HG03103 (cell line): ENCODE measurements at regions not wholly inside any gene's neighbourhood (a gene's known extent, or its start where the extent isn't known, plus 50 kb on each side); places are given as distances from the start of the nearest gene placed in this dataset.

Source experiments
- ATAC-seq: cut with Tn5 transposase; IDR thresholded peaks from one replicate; pipeline ENCODE4 v1.9.1; 2021; ENCODE audit warnings: low read depth; ENCODE audit not compliant: unreplicated experiment

GRCh38 chr4:35643661-35644060 lies 600.7 kb downstream of the ARAP2 start:
- no peak for ATAC-seq

DNA sequence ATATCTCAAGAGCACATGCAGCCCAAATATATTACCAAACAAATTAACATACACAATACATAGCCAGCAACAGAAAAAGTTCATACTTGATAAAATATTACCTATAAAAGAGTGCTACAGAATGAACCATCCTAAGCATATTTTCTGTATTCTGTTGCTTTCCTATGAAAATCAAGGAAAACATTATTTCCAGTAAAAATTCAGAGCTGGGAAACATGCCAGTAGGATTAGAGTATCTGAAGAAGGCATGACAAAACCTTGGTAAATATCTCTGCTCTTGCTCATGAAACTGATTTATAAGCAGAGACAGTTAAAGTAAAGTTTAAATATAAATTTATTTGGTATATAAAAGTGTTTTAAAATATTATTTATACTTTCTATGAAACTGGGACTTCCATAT lies 599.7 kb downstream of the ARAP2 start:
- no peak for ATAC-seq

DNA sequence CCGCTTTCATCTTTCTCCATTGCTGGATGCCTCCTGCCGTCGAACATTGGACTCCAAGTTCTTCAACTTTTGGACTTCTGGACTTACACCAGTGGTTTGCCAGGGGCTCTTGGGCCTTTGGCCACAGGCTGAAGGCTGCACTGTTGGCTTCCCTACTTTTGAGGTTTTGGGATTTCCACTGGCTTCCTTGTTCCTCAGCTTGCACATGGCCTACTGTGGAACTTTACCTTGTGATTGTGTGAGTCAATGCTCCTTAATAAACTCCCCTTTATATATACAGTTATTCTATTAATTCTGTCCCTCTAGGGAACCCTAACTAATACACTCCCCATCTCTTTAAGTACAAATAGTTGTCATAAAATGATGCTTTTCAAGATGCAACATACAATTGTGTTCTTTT lies 595.3 kb downstream of the ARAP2 start:
- no peak for ATAC-seq

DNA sequence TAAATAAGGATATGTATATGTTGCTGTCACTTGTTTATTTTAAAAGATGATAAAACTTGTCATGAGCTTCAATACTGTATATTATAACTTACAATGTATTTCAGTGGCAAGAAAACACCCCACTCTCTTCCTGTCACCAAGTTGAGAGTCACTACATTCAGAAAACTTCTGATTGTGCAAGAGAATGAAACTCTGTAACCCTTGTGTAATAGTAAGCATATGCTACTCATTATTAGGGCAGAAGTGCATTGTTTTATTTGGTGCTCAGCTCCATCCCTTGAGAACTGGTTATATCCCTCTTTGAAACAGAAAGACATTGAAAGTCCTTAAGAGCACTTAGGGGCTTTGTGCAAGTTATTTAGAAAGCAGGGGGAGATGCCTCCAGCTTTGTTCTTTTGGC lies 594.5 kb downstream of the ARAP2 start:
- ATAC-seq: no peak

DNA sequence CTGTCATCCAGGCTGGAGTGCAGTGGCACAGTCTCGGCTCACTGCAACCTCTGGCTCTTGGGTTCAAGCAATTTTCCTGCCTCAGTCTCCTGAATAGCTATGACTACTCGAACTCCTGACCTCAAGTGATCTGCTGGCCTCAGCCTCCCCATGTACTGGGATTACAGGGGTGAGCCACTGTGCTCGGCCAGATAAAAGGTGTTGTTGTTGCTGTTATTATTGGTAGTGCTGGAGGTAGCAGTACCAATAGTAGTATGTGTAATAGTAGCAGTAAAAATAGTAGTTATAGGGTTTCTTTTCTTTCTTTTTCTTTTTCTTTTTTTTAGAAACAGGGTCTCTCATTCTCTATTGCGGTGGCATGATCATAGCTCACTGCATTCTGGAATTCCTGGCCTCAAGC lies 592.1 kb downstream of the ARAP2 start:
- ATAC-seq: no peak

GRCh38 chr4:35653451-35653850 lies 590.9 kb downstream of the ARAP2 start:
- no peak for ATAC-seq

DNA sequence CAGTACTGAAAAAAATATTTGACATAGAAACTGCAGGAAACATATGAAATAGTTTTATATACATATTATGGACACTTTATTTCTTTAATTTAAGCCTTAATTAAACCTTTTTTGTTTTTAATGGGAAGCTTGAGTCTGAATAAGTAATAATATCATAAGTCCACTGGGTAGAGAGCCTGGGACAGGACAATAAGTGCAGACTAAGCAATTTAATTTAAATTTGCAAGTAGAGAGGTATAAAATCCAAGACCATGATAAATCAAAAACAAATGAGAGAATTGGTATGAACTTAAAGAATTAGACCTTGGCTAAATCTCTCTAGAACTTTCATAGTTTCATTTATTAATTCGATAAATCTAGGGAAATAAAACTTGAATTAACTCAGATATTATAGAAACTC lies 571.2 kb downstream of the ARAP2 start:
- ATAC-seq: no peak

GRCh38 chr4:35684755-35685154 lies 559.6 kb downstream of the ARAP2 start:
- ATAC-seq: no peak

- no peak for ATAC-seq
Measured at GRCh38 chr4:35689870-35690269, 554.4 kb downstream of the ARAP2 start.

DNA sequence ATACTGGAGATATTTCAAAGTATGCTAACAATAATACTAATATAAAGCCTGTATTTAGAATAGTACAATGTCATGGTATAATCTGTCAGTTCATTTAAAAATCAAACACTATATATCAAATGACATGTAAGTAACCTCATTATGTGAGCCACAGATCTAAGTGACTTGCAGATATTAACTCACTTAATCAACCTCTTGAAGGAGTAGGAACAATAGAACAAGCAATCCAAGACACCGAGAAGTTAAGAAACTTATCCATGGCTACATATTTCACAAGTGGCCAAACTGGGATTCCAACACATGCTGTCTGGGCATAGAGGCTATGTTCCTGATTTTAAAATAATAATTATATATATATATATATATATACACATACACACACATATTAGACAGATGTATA lies 554.0 kb downstream of the ARAP2 start:
- no peak for ATAC-seq

DNA sequence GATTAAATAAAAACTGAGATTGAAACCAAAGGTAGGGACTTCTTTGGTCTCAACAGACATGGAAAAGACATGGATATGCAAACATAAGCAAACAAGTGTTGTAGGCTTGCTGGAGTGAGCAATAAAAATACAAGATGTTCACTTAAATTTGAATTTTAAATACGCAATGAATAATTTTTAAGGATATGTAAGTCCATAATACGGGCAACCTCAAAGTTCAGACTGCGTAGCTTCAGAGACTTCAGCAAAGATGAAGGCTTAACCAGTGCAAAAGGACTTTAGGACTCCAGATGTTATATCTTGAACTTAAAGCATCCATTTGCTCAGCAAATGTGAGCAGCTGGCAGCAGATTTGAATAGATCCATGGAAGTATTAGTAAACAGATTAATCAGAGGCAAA lies 549.3 kb downstream of the ARAP2 start:
- no peak for ATAC-seq

GRCh38 chr4:35695421-35695820 lies 548.9 kb downstream of the ARAP2 start:
- no peak for ATAC-seq

DNA sequence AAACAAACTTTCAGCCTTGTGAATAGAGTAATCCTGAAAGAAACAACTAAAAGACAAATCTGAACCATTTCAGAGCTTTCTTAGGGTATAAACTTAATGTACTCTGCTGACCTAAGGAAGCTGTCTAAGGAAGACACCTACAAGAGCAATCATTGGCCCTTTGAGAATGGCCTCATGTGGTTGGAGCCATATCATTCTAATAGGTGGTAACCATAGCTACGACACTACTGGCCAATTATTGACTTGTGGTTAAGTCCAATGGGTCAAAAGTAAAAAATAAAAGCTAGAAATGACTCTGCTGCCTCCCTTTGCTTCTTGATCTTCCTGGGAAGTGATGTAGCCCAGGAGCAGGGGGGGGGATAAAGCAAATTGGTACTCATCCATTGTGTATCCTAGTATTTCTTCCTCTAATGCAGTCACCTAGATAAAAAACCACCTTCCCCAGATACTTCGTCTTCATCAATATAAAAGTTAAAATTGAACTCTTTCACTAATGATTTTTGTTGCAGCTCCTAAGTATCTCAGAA lies 547.0 kb downstream of the ARAP2 start:
- ATAC-seq: no peak

DNA sequence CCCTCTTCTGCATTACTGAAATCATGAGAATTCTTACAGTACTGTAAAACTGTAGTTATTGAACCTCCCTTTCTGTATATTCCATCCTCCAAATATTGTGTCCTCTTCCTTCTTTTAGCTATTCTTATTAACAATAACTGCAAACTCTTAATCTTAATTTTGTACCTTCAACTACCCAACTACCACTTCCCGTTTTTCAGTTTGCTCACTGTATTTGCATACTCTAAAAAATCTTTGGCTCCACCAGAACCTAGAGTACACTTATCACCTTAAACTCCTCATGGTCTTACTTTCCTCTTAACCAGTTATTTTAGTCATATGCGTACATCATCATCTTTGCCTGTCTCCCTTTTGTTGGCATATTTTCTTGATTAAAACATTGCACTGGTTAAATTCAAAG lies 543.7 kb downstream of the ARAP2 start:
- ATAC-seq: no peak

DNA sequence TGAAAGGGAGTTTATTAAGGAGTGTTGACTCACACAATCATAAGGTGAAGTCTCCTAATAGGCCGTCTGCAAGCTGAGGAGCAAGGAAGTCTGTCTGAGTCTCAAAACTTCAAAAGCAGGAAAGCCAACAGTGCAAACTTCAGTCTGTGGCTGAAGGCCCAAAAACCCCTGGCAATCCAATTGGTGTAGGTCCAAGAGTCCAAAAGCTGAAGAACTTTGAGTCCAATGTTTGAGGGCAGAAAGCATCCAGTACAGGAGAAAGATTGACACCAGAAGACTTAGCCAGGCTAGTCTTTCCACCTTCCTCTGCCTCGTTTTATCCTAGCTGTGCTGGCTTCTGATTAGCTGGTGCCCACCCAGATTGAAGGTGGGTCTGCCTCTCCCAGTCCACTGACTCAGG lies 535.2 kb downstream of the ARAP2 start:
- no peak for ATAC-seq

DNA sequence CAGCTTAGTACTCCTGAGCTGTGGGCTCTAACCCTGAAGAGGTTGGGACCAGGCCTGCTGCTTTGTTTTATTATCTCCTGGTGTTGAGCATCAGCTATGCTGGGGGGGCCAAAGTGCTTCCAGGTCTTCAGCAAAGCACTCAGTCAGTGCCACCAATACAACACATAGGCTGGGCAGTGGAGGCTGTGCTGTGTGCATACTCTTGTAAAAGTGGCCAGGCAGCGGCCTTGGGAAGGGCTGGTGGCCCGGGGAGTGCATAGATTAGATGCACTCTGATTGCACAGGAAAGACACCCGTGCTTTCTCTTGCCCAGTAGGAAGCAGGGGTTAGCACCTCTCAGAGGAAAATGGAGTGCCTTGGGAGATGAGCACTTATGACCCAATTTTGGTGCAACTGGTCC lies 534.0 kb downstream of the ARAP2 start:
- ATAC-seq: no peak

- ATAC-seq: no peak
Measured at GRCh38 chr4:35711127-35711526, 533.2 kb downstream of the ARAP2 start.

DNA sequence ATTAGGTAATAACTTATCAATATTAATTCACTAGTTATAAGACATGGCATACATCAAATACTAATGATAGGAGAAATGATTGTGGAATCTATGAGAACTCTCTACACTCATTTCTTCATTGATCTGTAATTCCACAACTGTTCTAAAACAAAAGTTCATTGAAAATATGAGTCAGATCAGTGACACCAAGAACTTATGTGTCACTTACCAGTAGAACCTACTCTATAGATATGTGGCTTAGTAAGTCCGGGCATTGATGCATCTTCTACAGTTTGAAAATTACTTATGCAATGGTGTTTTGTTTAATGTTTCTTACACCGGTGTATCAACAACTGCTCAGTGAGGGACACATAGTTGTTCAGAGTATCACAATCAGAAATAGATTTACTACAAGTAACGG lies 520.3 kb downstream of the ARAP2 start:
- ATAC-seq: no peak

- no peak for ATAC-seq
Measured at GRCh38 chr4:35725131-35725530, 519.2 kb downstream of the ARAP2 start.

GRCh38 chr4:35730414-35730813 lies 513.9 kb downstream of the ARAP2 start:
- ATAC-seq: no peak

DNA sequence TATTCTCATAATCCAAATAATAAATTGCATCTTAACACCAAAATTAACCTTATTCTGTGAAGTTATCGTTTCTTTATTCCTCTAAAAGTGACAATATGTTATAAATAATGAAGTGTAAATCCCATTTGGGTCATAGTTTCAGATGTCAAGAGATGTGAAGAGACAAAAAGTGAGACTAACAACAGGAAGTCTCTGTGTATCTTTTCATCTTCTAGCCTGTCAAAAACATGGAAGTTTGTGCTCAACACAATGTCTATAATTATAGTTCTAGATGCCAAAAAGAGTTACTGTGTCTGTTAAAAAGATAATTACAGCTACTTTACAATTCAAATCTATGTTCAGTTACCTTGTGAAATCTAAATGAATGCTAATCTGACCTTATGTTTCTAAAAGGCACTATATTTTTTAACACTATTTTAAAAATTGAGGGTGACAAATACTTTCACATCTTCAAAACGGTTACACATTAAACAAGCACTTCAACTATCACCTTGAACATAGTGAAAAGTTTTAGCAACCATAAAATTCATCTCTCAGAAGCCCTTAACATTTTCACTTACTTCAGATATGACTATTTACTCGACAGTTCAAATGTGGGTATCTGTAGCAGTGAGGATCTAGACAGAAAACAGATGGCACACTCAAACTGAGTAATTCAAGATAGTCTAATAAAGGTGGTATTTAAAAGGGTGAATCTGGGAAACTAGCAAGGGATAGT lies 509.8 kb downstream of the ARAP2 start:
- ATAC-seq: no peak

GRCh38 chr4:35739308-35739707 lies 505.0 kb downstream of the ARAP2 start:
- ATAC-seq: no peak

DNA sequence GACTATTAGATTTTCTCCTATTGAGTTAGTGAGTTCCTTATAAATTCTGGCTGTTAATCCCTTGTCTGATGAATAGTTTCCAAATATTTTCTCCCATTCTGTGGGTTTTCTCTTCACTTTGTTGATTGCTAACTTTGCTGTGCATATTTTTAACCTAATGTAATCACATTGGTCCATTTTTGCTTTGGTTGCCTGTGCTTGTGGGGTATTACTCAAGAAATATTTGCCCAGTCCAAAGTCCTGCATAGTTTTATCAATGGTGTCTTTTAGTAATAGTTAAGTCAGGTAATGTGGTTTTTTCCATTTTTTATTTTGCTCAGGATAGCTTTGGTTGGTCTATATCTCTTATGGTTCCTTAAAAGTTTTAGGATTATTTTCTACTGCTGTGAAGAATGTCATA lies 490.3 kb downstream of the ARAP2 start:
- ATAC-seq: no peak
